Panc1 (cell line): ENCODE measurements at regions not wholly inside any gene's neighbourhood (a gene's known extent, or its start where the extent isn't known, plus 50 kb on each side); places are given as distances from the start of the nearest gene placed in this dataset.

ENCODE experiments used
- CTCF ChIP-seq: fragments of 450-650 bp; IDR thresholded peaks from 2 replicates; pipeline ENCODE4 v1.5.1; 2017; ENCODE audit warnings: mild to moderate bottlenecking
- SIN3A ChIP-seq: IDR thresholded peaks from 2 replicates; pipeline ENCODE4 v1.6.1; 2012; ENCODE audit warnings: low read depth, mild to moderate bottlenecking, low read length, moderate library complexity, borderline replicate concordance; ENCODE audit not compliant: insufficient read depth

- TF ChIP-seq SIN3A (no peak), CTCF (no peak)
Observed at GRCh38 chr4:130703211-130703935, 1607.4 kb downstream of the C4orf33 start.
